Fibroblast of lung (primary cell): ENCODE measurements at regions not wholly inside any gene's neighbourhood (a gene's known extent, or its start where the extent isn't known, plus 50 kb on each side); places are given as distances from the start of the nearest gene placed in this dataset.

Experiments
- DNase-seq, 2 donors: peaks; one replicate each; pipeline versions ENCODE4 v3.0.0 to v3.0.0-alpha.2; 2010; ENCODE audit warnings: low read depth in 2 of 2
- H2AFZ ChIP-seq: 2 replicates; pipeline ENCODE4 v1.5.1; 2012; ENCODE audit warnings: low read length, control low read depth, inconsistent platforms
- H3K27ac ChIP-seq: 2 replicates; pipeline ENCODE4 v1.5.1; 2011; ENCODE audit warnings: low read length, control low read depth; ENCODE audit not compliant: insufficient read depth
- H3K27me3 ChIP-seq: 2 replicates; pipeline ENCODE4 v1.5.1; 2011; ENCODE audit warnings: mild to moderate bottlenecking, low read length; ENCODE audit not compliant: control insufficient read depth, insufficient read depth
- H3K36me3 ChIP-seq: 2 replicates; pipeline ENCODE4 v1.5.1; 2011; ENCODE audit warnings: low read length; ENCODE audit not compliant: control insufficient read depth, insufficient read depth
- H3K4me1 ChIP-seq: 2 replicates; pipeline ENCODE4 v1.5.1; 2011; ENCODE audit warnings: low read length; ENCODE audit not compliant: control insufficient read depth, insufficient read depth; ENCODE audit errors: extremely low read depth
- H3K4me2 ChIP-seq: 2 replicates; pipeline ENCODE4 v1.5.1; 2011; ENCODE audit warnings: low read length, control low read depth; ENCODE audit not compliant: insufficient read depth; ENCODE audit errors: extremely low read depth
- H3K4me3 ChIP-seq, 4 experiments: fragments of 200-600 bp in 1 of 4; sonication (generic) in 1 of 4; replicated peaks in 1 of 4; 2 replicates each; pipeline ENCODE4 v1.5.1; 2011 to 2016; ENCODE audit warnings: low read length in 4 of 4, low read depth in 3 of 4, mild to moderate bottlenecking in 3 of 4, control low read depth in 2 of 4, inconsistent platforms in 1 of 4, mixed read lengths in 1 of 4; ENCODE audit not compliant: insufficient read depth in 1 of 4; ENCODE audit errors: control extremely low read depth in 1 of 4
- H3K79me2 ChIP-seq: 2 replicates; pipeline ENCODE4 v1.5.1; 2012; ENCODE audit warnings: mild to moderate bottlenecking, low read length, inconsistent platforms; ENCODE audit not compliant: control insufficient read depth, insufficient read depth
- H3K9ac ChIP-seq: 2 replicates; pipeline ENCODE4 v1.5.1; 2011; ENCODE audit warnings: mild to moderate bottlenecking, low read length, control low read depth; ENCODE audit not compliant: insufficient read depth
- H3K9me3 ChIP-seq: 2 replicates; pipeline ENCODE4 v1.5.1; 2012; ENCODE audit warnings: low read depth, low read length; ENCODE audit not compliant: control insufficient read depth, insufficient read depth
- H4K20me1 ChIP-seq: 2 replicates; pipeline ENCODE4 v1.5.1; 2011; ENCODE audit warnings: low read length; ENCODE audit not compliant: control insufficient read depth, insufficient read depth; ENCODE audit errors: extremely low read depth
- CTCF ChIP-seq, 2 donors: IDR thresholded peaks in 1 of 2; conservative IDR thresholded peaks in 1 of 2; 1 replicate in 1 of 2; 2 replicates in 1 of 2; pipeline ENCODE4 v1.5.1; 2011 to 2012; ENCODE audit warnings: low read length in 2 of 2, control low read depth in 1 of 2, inconsistent platforms in 1 of 2, low read depth in 1 of 2, mild to moderate bottlenecking in 1 of 2
- EZH2 ChIP-seq: IDR thresholded peaks from 2 replicates; pipeline ENCODE4 v1.5.1; 2012; ENCODE audit warnings: low read length, control low read depth, mild to moderate bottlenecking; ENCODE audit errors: missing control alignments

- no peak overlapping the region for H2AFZ ChIP-seq
- no peak for DNase-seq
- H3K79me2 ChIP-seq: no peaks in the 10 kb centered on the region
- no peak for TF ChIP-seq CTCF (conservative IDR thresholded peaks at IDR 0.05 in 1 of 2, IDR thresholded peaks at IDR 0.05 in 1 of 2; ENCODE audit: low read depth in 1 of 2, low read length in 2 of 2)
- no peak for TF ChIP-seq EZH2
- no peaks in the 10 kb centered on the region for H3K4me1 ChIP-seq
- H3K9me3 ChIP-seq: no peaks in the 10 kb centered on the region
- H3K27ac ChIP-seq: no peak overlapping the region
- no peak overlapping the region for H3K4me2 ChIP-seq
- H3K27me3 ChIP-seq: no peaks in the 10 kb centered on the region
- no peak overlapping the region for H3K4me3 ChIP-seq
- no peaks in the 10 kb centered on the region for H4K20me1 ChIP-seq
- no peaks in the 10 kb centered on the region for H3K36me3 ChIP-seq
- no peak overlapping the region for H3K9ac ChIP-seq
Measured at GRCh38 chr6:167429353-167429752, 104.5 kb downstream of the TTLL2 start.

- no peak for TF ChIP-seq EZH2
- no peak for TF ChIP-seq CTCF (conservative IDR thresholded peaks at IDR 0.05 in 1 of 2, IDR thresholded peaks at IDR 0.05 in 1 of 2; ENCODE audit: low read depth in 1 of 2, low read length in 2 of 2)
- H3K36me3 ChIP-seq: no peaks in the 10 kb centered on the region
- no peaks in the 10 kb centered on the region for H4K20me1 ChIP-seq
- H3K27me3 ChIP-seq: no peaks in the 10 kb centered on the region
- H2AFZ ChIP-seq: no peak overlapping the region
- no peak overlapping the region for H3K27ac ChIP-seq
- no peak overlapping the region for H3K4me3 ChIP-seq
- no peak overlapping the region for H3K9ac ChIP-seq
- DNase-seq: no peak
- H3K4me2 ChIP-seq: no peak overlapping the region
- no peaks in the 10 kb centered on the region for H3K4me1 ChIP-seq
- H3K9me3 ChIP-seq: no peaks in the 10 kb centered on the region
- no peaks in the 10 kb centered on the region for H3K79me2 ChIP-seq
Measured at GRCh38 chr6:167435209-167435728, 110.4 kb downstream of the TTLL2 start.

DNA sequence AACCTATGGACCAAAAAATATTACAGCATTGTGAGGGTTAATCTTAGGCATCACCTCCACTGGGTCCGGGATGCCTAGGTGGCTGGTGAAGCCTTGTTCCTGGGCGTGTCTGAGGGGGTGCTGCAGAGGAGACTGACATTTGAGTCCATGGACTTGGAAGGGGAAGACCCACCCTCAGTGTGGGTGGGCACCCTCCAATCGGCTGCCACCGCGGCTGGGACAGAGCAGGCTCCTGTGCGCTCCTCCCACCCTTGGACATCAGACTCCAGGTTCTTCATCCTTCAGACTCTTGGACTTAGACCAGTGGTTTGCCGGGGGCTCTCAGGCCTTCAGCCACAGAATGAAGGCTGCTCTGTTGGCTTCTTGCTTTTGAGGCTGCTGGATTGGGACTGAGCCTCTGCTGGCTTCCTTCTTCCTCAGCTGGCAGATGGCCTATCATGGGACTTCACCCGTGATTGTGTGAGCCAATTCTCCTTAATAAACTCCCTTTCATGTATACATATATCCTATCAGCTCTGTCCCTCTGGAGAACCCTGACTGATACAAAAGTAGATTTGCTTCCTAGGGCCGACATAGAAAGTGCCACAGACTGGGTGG, 113.1 kb downstream of the TTLL2 start:
- Histone ChIP-seq H2AFZ (no peak overlapping the region), H3K4me2 (no peak overlapping the region), H3K27ac (no peak overlapping the region), H3K79me2 (no peaks in the 10 kb centered on the region), H3K4me1 (no peaks in the 10 kb centered on the region), H3K9me3 (no peaks in the 10 kb centered on the region), H4K20me1 (no peaks in the 10 kb centered on the region), H3K27me3 (no peaks in the 10 kb centered on the region), H3K36me3 (no peaks in the 10 kb centered on the region), H3K9ac (no peak overlapping the region), H3K4me3 (no peak overlapping the region)
- TF ChIP-seq EZH2: no peak
- no peak for TF ChIP-seq CTCF (conservative IDR thresholded peaks at IDR 0.05 in 1 of 2, IDR thresholded peaks at IDR 0.05 in 1 of 2; ENCODE audit: low read depth in 1 of 2, low read length in 2 of 2)
- DNase-seq: no peak
